Neural cell (in vitro differentiated cells): ENCODE measurements at regions not wholly inside any gene's neighbourhood (a gene's known extent, or its start where the extent isn't known, plus 50 kb on each side); places are given as distances from the start of the nearest gene placed in this dataset.

ENCODE experiments used
- H2AFZ ChIP-seq: fragments of 200-600, 300-800 bp; sonication (generic), shearing (Covaris generic); 2 replicates; pipeline ENCODE4 v1.6.0; 2014; ENCODE audit warnings: low read depth, mild to moderate bottlenecking, antibody characterized with exemption, low read length, moderate library complexity
- H3F3A ChIP-seq: fragments of 200-600 bp; shearing (Covaris generic); 2 replicates; pipeline ENCODE4 v1.6.1; 2016; ENCODE audit warnings: mild to moderate bottlenecking, moderate library complexity, mixed read lengths, antibody characterized with exemption, low read length; ENCODE audit not compliant: insufficient read depth, poor library complexity, severe bottlenecking
- H3K27ac ChIP-seq: fragments of 200-600, 300-800 bp; sonication (generic), shearing (Covaris generic); 2 replicates; pipeline ENCODE4 v1.5.1; 2014; ENCODE audit warnings: mild to moderate bottlenecking, low read length, moderate library complexity
- H3K27me3 ChIP-seq: fragments of 300-800, 200-600 bp; sonication (generic), shearing (Covaris generic); 2 replicates; pipeline ENCODE4 v1.6.0; 2014; ENCODE audit warnings: mild to moderate bottlenecking, low read depth, low read length, moderate library complexity; ENCODE audit not compliant: insufficient read depth
- H3K36me3 ChIP-seq: fragments of 300-800, 200-600 bp; sonication (generic), shearing (Covaris generic); 2 replicates; pipeline ENCODE4 v1.5.1; 2014; ENCODE audit warnings: mild to moderate bottlenecking, antibody characterized with exemption, low read length, moderate library complexity; ENCODE audit not compliant: insufficient read depth
- H3K4me2 ChIP-seq: fragments of 300-800, 200-600 bp; sonication (generic), shearing (Covaris generic); 2 replicates; pipeline ENCODE4 v1.6.0; 2014; ENCODE audit warnings: mild to moderate bottlenecking, low read length
- H3K4me3 ChIP-seq: fragments of 300-800, 200-600 bp; sonication (generic), shearing (Covaris generic); 2 replicates; pipeline ENCODE4 v1.5.1; 2014; ENCODE audit warnings: mild to moderate bottlenecking, low read length, moderate library complexity
- H3K79me2 ChIP-seq: fragments of 200-600 bp; shearing (Covaris generic); replicated peaks from 2 replicates; pipeline ENCODE4 v1.6.0; 2014; ENCODE audit warnings: mild to moderate bottlenecking, low read length, moderate library complexity; ENCODE audit not compliant: insufficient read depth
- H3K9ac ChIP-seq: fragments of 300-800, 200-600 bp; sonication (generic), shearing (Covaris generic); 2 replicates; pipeline ENCODE4 v1.6.1; 2016; ENCODE audit warnings: mild to moderate bottlenecking, low read length, mixed read lengths
- H3K9me2 ChIP-seq: fragments of 200-600 bp; shearing (Covaris generic); 2 replicates; pipeline ENCODE4 v1.6.1; 2016; ENCODE audit warnings: mild to moderate bottlenecking, low read length, mixed read lengths; ENCODE audit not compliant: insufficient read depth
- H3K9me3 ChIP-seq: fragments of 200-600, 300-800 bp; sonication (generic), shearing (Covaris generic); 2 replicates; pipeline ENCODE4 v1.6.1; 2016; ENCODE audit warnings: mild to moderate bottlenecking, mixed run types, low read length, moderate library complexity, mixed read lengths
- H4K20me1 ChIP-seq: fragments of 200-600 bp; shearing (Covaris generic); 2 replicates; pipeline ENCODE4 v1.6.1; 2016; ENCODE audit warnings: mild to moderate bottlenecking, mixed run types; ENCODE audit not compliant: insufficient read depth
- EP300 ChIP-seq: fragments of 450-650 bp; conservative IDR thresholded peaks from 2 replicates; pipeline ENCODE4 v1.6.1; 2014; ENCODE audit warnings: antibody characterized with exemption, mild to moderate bottlenecking, moderate library complexity; ENCODE audit not compliant: poor library complexity, severe bottlenecking
- EZH2 ChIP-seq: fragments of 200-600, 300-800 bp; shearing (Covaris generic), sonication (generic); IDR thresholded peaks from 2 replicates; pipeline ENCODE4 v1.6.1; 2014; ENCODE audit warnings: antibody characterized with exemption, low read length, borderline replicate concordance, mild to moderate bottlenecking; ENCODE audit not compliant: insufficient read depth, poor library complexity, severe bottlenecking
- MXI1 ChIP-seq: fragments of 450-650 bp; conservative IDR thresholded peaks from 2 replicates; pipeline ENCODE4 v1.6.1; 2014; ENCODE audit warnings: antibody characterized with exemption, mild to moderate bottlenecking; ENCODE audit not compliant: poor library complexity, severe bottlenecking
- POLR2AphosphoS5 ChIP-seq: IDR thresholded peaks from 2 replicates; pipeline ENCODE4 v1.6.1; 2012
- RAD21 ChIP-seq: fragments of 450-650 bp; conservative IDR thresholded peaks from 2 replicates; pipeline ENCODE4 v1.6.1; 2014; ENCODE audit warnings: antibody characterized with exemption, mild to moderate bottlenecking, moderate library complexity
- SMC3 ChIP-seq: fragments of 450-650 bp; conservative IDR thresholded peaks from 2 replicates; pipeline ENCODE4 v1.6.1; 2014; ENCODE audit warnings: antibody characterized with exemption, mild to moderate bottlenecking, moderate library complexity; ENCODE audit not compliant: poor library complexity
- TAF1 ChIP-seq: IDR thresholded peaks from 2 replicates; pipeline ENCODE4 v1.6.1; 2012; ENCODE audit warnings: low read depth
- TF ChIP-seq, protein P1 (sequence below): fragments of 450-650 bp; IDR thresholded peaks from 2 replicates; pipeline ENCODE4 v1.5.1; 2014; ENCODE audit warnings: antibody characterized with exemption, mild to moderate bottlenecking, moderate library complexity; ENCODE audit not compliant: poor library complexity, severe bottlenecking
- TF ChIP-seq, protein P2 (sequence below): IDR thresholded peaks from 2 replicates; pipeline ENCODE4 v1.6.1; 2012; ENCODE audit warnings: borderline replicate concordance

DNA sequence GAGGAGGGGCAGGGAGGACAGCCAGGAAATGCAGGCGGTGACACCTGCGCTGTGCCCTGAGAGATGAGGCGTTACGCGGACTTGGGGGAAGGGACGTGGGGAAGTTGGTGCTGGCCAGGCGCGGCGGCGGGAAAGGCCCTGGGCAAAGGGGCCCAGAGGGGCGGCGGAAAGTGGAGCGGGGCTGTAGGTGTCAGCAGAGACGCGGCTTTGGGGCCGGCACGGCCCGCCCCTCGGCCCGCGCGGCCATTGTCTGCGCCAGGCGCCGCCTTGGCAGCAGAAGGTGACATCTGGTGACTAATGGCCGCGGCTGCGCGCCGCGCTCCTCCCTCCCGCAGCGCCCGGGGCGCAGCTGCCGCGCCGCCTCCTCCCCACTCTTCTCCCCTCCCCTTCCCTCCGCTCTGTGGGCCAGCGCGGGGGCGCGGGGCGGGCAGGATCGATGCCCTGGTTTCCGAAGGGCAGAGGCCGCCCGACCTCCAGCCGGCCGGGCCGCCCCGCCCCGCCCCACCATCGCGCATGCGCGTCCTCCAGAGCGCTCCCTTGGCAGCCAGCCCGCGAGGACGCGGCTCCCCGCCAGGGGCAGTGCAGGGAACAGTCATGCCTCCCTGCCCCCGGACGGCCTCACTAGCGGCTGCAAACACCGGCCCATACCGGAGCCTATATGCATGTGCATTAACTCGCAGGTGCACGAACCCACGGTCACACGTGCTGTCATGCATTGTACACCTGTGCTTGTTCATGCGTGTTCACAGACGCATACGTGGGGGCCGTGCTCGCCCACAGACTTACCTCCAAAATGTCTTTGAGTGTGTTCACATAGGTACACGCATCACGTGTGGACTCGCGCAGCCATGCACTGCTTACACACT lies 269.6 kb downstream of the RPS24 start:
- Histone ChIP-seq H3K9ac (peak overlapping the region; percentile 85), H3K36me3 (no peaks in the 10 kb centered on the region), H2AFZ (peak overlapping the region; percentile 53), H3K27ac (peak overlapping the region; percentile 87), H3F3A (no peaks in the 10 kb centered on the region), H3K4me2 (peak overlapping the region; percentile 65), H3K4me3 (peak overlapping the region; percentile 69), H4K20me1 (no peaks in the 10 kb centered on the region), H3K79me2 (no peaks in the 10 kb centered on the region), H3K9me2 (no peaks in the 10 kb centered on the region), H3K27me3 (no peaks in the 10 kb centered on the region), H3K9me3 (no peaks in the 10 kb centered on the region)
- TF ChIP-seq SMC3 (peak; percentile 89), POLR2AphosphoS5 (peak; percentile 67), RAD21 (peak; percentile 95), EZH2 (no peak), EP300 (peak; percentile 82), MXI1 (peak; percentile 65)
- TF ChIP-seq, protein P1, sequence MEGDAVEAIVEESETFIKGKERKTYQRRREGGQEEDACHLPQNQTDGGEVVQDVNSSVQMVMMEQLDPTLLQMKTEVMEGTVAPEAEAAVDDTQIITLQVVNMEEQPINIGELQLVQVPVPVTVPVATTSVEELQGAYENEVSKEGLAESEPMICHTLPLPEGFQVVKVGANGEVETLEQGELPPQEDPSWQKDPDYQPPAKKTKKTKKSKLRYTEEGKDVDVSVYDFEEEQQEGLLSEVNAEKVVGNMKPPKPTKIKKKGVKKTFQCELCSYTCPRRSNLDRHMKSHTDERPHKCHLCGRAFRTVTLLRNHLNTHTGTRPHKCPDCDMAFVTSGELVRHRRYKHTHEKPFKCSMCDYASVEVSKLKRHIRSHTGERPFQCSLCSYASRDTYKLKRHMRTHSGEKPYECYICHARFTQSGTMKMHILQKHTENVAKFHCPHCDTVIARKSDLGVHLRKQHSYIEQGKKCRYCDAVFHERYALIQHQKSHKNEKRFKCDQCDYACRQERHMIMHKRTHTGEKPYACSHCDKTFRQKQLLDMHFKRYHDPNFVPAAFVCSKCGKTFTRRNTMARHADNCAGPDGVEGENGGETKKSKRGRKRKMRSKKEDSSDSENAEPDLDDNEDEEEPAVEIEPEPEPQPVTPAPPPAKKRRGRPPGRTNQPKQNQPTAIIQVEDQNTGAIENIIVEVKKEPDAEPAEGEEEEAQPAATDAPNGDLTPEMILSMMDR = peak; percentile 98
- TF ChIP-seq, protein P2, sequence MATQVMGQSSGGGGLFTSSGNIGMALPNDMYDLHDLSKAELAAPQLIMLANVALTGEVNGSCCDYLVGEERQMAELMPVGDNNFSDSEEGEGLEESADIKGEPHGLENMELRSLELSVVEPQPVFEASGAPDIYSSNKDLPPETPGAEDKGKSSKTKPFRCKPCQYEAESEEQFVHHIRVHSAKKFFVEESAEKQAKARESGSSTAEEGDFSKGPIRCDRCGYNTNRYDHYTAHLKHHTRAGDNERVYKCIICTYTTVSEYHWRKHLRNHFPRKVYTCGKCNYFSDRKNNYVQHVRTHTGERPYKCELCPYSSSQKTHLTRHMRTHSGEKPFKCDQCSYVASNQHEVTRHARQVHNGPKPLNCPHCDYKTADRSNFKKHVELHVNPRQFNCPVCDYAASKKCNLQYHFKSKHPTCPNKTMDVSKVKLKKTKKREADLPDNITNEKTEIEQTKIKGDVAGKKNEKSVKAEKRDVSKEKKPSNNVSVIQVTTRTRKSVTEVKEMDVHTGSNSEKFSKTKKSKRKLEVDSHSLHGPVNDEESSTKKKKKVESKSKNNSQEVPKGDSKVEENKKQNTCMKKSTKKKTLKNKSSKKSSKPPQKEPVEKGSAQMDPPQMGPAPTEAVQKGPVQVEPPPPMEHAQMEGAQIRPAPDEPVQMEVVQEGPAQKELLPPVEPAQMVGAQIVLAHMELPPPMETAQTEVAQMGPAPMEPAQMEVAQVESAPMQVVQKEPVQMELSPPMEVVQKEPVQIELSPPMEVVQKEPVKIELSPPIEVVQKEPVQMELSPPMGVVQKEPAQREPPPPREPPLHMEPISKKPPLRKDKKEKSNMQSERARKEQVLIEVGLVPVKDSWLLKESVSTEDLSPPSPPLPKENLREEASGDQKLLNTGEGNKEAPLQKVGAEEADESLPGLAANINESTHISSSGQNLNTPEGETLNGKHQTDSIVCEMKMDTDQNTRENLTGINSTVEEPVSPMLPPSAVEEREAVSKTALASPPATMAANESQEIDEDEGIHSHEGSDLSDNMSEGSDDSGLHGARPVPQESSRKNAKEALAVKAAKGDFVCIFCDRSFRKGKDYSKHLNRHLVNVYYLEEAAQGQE = no peak

DNA sequence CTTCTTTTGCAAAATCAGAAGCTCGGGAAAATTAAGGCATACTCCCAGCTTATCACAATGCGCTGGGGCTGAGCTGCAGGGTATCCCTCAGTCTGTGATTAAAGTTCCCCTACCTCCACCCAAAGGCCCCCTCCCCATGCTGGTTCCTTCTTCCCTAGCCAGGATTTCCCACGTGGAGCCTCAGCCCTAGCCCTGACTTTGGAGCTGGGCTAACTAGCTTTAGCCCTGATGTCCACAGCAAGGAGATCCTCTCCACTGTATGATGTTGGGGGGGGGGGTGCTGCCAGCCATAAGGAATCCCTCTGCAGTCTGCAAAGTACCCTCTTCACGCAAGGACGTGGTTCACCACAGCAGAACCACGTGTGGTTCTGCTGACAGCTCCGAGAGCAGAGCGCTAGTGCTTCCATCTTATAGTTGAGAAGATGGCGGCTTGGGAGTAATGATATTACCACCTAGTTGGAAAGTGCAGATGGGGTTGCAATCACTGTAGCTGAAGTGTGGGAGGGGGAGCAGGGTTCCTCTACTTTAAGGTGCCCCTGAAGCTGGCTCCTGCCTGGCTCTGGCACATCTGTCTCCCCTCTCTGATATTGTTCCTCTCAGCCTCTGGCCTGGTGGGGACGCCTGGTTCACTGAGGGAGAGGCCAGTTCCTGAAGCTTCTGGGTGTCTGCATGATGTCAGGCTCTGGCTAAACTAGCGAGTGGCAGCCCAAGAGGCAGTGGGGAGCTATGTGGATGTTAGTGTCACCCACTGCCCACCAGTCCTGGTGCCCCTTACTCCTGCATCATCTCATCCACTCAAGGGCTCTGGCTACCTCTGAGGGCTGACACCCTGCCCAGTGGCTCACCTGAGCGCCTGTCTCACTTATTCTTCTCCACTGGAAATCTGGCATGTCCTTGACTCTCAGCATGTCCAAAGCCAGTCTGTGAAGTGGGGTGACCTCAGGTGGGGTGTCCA lies 270.7 kb downstream of the RPS24 start:
- no peaks in the 10 kb centered on the region for H4K20me1 ChIP-seq
- H3K9me3 ChIP-seq = no peaks in the 10 kb centered on the region
- H3K36me3 ChIP-seq = no peaks in the 10 kb centered on the region
- H3F3A ChIP-seq = no peaks in the 10 kb centered on the region
- peak overlapping the region; percentile 87 for H3K27ac ChIP-seq
- H3K79me2 ChIP-seq = no peaks in the 10 kb centered on the region
- H2AFZ ChIP-seq = no peak overlapping the region
- H3K27me3 ChIP-seq = no peaks in the 10 kb centered on the region
- TF ChIP-seq, protein P2 = no peak
- no peak for TF ChIP-seq SMC3
- TF ChIP-seq EZH2 = no peak
- TF ChIP-seq TAF1 = no peak
- no peak for TF ChIP-seq POLR2AphosphoS5
- TF ChIP-seq MXI1 = no peak
- no peak for TF ChIP-seq EP300
- no peak overlapping the region for H3K4me2 ChIP-seq
- H3K9me2 ChIP-seq = no peaks in the 10 kb centered on the region
- H3K9ac ChIP-seq = peak overlapping the region; percentile 85
- no peak overlapping the region for H3K4me3 ChIP-seq
